ENCODE measurements at regions not wholly inside any gene's neighbourhood (a gene's known extent, or its start where the extent isn't known, plus 50 kb on each side); places are given as distances from the start of the nearest gene placed in this dataset.
A peak's percentile ranks its signal among the peaks of the same experiment; 100 is the strongest.

DNA sequence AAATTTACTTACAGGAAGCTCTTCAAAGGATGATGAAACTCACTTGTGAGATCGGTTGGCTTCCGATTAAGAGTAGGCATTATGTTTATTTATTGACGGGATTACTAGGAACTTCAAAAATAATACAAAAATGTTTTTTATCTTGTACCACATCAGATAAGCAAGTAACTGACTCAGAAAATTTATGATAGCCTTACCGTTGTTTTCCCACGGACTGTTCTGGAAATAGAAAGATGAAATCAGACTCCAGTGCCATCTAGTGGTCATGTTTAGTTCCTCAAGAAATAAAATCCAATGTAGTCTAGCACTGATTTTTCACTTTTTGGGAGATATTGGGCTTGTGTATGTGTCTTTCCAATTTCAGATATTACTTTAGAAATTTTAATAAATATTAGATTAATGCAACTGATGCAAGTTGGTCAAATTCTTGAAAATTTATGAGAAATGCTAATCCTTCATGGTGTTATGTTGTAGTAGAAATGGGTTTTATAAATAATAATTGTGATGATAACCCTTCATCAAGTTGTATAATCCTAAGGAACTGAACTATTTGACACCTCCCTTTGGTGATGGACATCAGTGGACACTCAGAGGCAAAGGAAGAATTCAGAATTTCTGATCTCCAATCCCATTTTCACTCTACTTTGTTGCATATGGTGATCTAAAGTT is 168.8 kb downstream of the TMEM26 start:
- no peak for DNase-seq
- Mint-ChIP-seq H3K27ac (no peak overlapping the region), H3K4me3 (peak overlapping the region; percentile 42), H3K9me3 (ENCODE audit: insufficient read depth) (peaks cover 13% of the 10 kb centered on the region), H3K4me1 (ENCODE audit: low read depth) (peaks cover 49% of the 10 kb centered on the region), H3K27me3 (ENCODE audit: low read depth) (peaks cover 10% of the 10 kb centered on the region), H3K36me3 (ENCODE audit: low read depth) (peaks cover 15% of the 10 kb centered on the region)
- CTCF ChIA-PET: interaction anchor here (0.6 to 1.4 kb wide), 7 partner anchors 11 to 467 kb away, joined by 3 to 12 read pairs (median 3); no protein-coding TSS in a partner anchor
- POLR2A ChIA-PET: interaction anchor here (0.6 kb wide), 1 partner anchor 1735 kb away, joined by 3 read pairs; no protein-coding TSS in a partner anchor
- ATAC-seq: no peak

DNA sequence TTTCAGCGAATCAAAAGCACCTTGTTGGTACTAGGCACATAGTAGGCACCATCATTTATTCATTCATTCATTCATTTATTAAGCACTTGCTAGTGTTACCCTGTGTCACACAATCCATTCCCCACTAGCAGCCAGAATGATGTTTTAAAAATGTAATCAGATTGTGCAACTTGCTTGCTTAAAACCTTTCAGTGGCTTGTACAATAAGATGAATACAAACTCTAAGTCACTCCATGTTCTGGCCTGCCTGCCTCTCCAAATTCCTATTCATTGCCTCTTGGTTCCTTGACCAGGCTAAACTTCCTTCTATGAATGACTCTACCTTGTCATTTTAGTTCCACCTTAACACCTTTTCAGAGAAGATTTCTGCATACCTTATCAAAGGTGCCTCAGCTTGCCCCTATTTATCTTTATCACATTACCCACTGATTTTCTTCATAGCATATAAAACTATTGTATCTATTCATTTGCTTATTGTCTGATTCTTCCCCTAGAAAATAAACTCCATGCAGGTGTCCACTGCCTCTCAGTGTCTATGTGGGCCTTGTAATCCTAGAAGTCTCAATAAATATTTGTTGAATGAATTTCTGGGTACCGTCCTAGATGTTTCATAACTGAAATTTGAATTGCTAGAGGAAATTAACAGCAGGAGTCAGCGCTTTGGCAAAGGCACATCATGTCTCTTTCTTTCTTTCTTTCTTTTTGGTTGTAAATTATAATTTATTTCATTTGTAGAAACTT is 169.5 kb downstream of the TMEM26 start:
- H3K4me3 Mint-ChIP-seq: no peak overlapping the region

DNA sequence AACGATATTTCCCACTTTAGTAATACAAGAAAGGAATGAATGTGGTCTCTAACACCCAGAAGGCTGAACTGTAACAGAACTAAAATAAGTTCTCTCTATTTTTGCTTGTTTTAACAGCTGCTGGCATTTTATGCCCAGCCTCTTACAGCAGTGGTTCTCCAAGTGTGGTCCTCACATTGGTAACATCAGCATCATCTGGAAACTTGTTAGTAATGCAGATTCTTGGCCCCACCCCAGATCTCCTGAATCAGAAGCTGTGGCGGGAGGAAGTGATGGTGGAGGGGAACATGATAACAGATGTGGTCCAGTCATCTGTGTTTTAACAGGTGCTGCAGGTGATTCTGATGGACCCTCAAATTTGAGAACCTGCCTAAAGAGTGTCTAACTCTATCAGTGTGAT is 170.1 kb downstream of the TMEM26 start:
- Mint-ChIP-seq H3K4me3 (no peak overlapping the region), H3K9me3 (ENCODE audit: insufficient read depth) (peaks cover 8% of the 10 kb centered on the region), H3K27me3 (ENCODE audit: low read depth) (peaks cover 12% of the 10 kb centered on the region), H3K27ac (no peak overlapping the region), H3K36me3 (ENCODE audit: low read depth) (peaks cover 12% of the 10 kb centered on the region), H3K4me1 (ENCODE audit: low read depth) (peaks cover 46% of the 10 kb centered on the region)
- CTCF ChIA-PET: interaction anchor here (1.0 to 1.4 kb wide), 3 partner anchors 142 to 463 kb away, joined by 3 to 12 read pairs (median 6); no protein-coding TSS in a partner anchor
- DNase-seq (no peak), ATAC-seq (no peak)
- POLR2A ChIA-PET: no interaction called here

More for the DNA sequence above, 169.5 kb downstream of the TMEM26 start:
- Mint-ChIP-seq H3K9me3 (ENCODE audit: insufficient read depth) (peaks cover 9% of the 10 kb centered on the region), H3K27me3 (ENCODE audit: low read depth) (peaks cover 12% of the 10 kb centered on the region), H3K36me3 (ENCODE audit: low read depth) (peaks cover 14% of the 10 kb centered on the region), H3K27ac (no peak overlapping the region), H3K4me1 (ENCODE audit: low read depth) (peaks cover 49% of the 10 kb centered on the region)
- ATAC-seq: no peak
- CTCF ChIA-PET: interaction anchor here (0.6 to 1.4 kb wide), 7 partner anchors 12 to 467 kb away, joined by 3 to 12 read pairs (median 3); no protein-coding TSS in a partner anchor
- POLR2A ChIA-PET: interaction anchor here (0.6 kb wide), 1 partner anchor 1736 kb away, joined by 3 read pairs; no protein-coding TSS in a partner anchor
- DNase-seq: no peak

DNA sequence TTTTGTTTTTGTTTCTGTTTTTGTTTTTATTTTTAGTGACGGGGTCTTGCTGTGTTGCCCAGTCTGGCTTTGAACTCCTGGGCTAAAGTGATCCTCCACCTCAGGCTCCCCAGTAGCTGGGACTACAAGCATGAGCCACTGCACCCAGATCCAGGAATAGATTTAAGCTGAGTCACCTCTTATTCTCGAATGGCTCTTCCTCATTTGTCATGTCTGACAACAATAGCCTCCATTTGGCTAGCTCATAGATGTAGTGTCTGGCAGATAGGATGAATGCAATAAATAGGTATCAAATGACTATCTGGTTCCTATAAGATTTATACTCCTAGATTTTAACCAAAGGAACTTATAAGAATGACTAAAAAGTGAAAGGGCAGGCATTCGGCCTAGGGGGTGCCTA is 172.9 kb downstream of the TMEM26 start:
- POLR2A ChIA-PET: no interaction called here

DNA sequence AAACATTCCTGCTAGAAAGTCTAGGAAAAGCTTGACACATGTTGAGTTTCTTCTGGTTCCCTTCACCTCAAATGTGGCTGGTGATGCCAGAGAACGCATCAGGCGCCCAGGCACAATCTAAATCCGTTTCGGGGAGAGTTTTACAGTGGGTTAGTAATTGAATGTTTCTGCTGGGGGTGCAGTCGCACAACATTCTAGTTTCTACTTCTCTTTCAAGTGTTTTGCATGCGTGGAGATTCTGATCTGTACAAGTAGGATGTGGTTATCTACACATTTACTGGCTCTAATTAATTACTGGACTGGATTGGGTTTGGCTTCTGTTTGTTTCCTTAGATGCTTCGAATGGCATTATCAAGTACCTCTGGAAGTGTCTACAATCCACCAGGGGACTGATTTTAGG is 173.8 kb downstream of the TMEM26 start:
- peaks cover 22% of the 10 kb centered on the region for H3K27me3 Mint-ChIP-seq (ENCODE audit: low read depth)
- ATAC-seq (no peak), DNase-seq (no peak)
- POLR2A ChIA-PET: interaction anchor here (0.6 kb wide), 1 partner anchor 49 kb away, joined by 3 read pairs; no protein-coding TSS in a partner anchor
- no peak overlapping the region for H3K4me3 Mint-ChIP-seq
- H3K9me3 Mint-ChIP-seq (ENCODE audit: insufficient read depth): no peaks in the 10 kb centered on the region
- no peak overlapping the region for H3K27ac Mint-ChIP-seq
- H3K4me1 Mint-ChIP-seq (ENCODE audit: low read depth): peaks cover 13% of the 10 kb centered on the region
- CTCF ChIA-PET: no interaction called here
- H3K36me3 Mint-ChIP-seq (ENCODE audit: low read depth): no peaks in the 10 kb centered on the region

More for the DNA sequence above, 172.9 kb downstream of the TMEM26 start:
- Mint-ChIP-seq H3K27ac (no peak overlapping the region), H3K27me3 (ENCODE audit: low read depth) (peaks cover 19% of the 10 kb centered on the region), H3K4me3 (no peak overlapping the region), H3K4me1 (ENCODE audit: low read depth) (peaks cover 19% of the 10 kb centered on the region), H3K36me3 (ENCODE audit: low read depth) (no peaks in the 10 kb centered on the region), H3K9me3 (ENCODE audit: insufficient read depth) (no peaks in the 10 kb centered on the region)
- DNase-seq (no peak), ATAC-seq (no peak)
- CTCF ChIA-PET: no interaction called here

DNA sequence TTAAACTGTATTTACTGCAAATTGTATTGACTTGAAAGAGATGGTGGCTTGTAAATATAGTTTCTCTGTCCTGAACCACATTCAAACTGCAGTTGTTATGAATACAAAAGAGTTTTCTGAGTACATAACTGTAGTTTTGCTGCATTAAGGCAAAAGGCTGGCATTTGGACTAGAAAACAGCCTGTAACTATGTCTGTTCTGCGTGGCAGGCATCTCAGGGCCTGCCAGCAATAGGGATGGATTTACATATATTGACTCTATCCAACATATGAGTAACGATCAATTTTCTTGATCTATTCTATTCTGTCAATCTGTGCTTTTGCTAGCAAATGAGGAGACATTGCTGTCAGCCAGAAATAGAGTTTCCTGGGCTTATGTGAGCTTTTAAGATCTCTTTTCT is 174.6 kb downstream of the TMEM26 start:
- no peak for DNase-seq
- peaks cover 6% of the 10 kb centered on the region for H3K4me1 Mint-ChIP-seq (ENCODE audit: low read depth)
- POLR2A ChIA-PET: no interaction called here
- no peaks in the 10 kb centered on the region for H3K36me3 Mint-ChIP-seq (ENCODE audit: low read depth)
- no peak for ATAC-seq
- H3K4me3 Mint-ChIP-seq: no peak overlapping the region
- no peak overlapping the region for H3K27ac Mint-ChIP-seq
- no peaks in the 10 kb centered on the region for H3K9me3 Mint-ChIP-seq (ENCODE audit: insufficient read depth)
- peaks cover 21% of the 10 kb centered on the region for H3K27me3 Mint-ChIP-seq (ENCODE audit: low read depth)
- CTCF ChIA-PET: no interaction called here

DNA sequence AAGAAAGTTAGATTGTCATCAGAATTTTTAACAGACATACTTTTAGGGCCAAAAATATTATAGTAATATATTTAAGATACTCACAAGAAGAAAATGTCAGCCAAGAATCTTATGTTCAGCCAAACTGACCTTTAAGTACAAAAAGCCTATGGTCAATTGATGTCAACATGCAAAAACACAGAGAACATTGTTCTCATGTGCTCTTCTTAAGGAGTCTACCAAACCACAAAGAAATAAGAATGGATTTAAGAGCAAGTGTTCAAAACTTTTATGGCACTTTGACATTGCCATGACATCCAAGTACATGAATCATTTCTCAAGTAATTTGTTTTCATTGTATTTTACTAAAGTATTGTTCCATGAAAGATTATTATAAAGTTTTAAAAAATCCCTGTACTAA is 180.4 kb downstream of the TMEM26 start:
- H3K4me1 Mint-ChIP-seq (ENCODE audit: low read depth): no peaks in the 10 kb centered on the region
- POLR2A ChIA-PET: no interaction called here
- ATAC-seq (no peak), DNase-seq (no peak)
- no peak overlapping the region for H3K4me3 Mint-ChIP-seq
- H3K27me3 Mint-ChIP-seq (ENCODE audit: low read depth): peaks cover 18% of the 10 kb centered on the region
- H3K9me3 Mint-ChIP-seq (ENCODE audit: insufficient read depth): no peaks in the 10 kb centered on the region
- H3K36me3 Mint-ChIP-seq (ENCODE audit: low read depth): no peaks in the 10 kb centered on the region
- CTCF ChIA-PET: no interaction called here
- H3K27ac Mint-ChIP-seq: no peak overlapping the region

DNA sequence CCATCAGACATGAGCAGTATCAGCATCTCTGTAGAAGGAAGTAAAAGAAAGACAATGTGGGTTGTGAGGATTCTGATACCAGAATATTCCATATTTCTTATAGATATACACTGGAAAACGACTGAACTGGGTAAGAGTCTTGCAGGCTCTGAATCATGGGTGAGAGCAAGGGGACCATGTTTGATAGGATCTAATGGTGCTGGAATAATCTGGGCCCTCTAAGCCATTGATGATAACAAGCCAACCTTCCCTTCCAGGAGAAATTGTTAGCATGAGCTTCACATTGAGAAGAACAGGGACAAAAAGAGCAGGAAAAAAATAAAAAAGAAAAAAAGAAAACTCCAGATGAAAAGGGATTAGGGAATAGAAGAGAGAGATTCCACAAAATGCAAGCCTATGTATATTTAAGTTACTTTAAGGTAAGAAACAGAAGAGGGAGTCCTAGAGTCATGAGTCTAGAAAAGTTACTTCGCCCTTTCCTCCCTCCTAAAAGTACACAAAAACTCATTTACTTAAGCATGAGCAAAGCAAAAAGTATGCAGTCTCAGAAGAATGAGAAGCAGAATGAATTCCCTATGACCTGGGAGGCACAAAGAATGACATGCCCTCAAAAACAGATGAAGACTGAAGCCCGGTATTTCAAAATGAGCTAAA is 181.9 kb downstream of the TMEM26 start:
- no peak for DNase-seq
- CTCF ChIA-PET: interaction anchor here (0.8 kb wide), 1 partner anchor 462 kb away, joined by 3 read pairs; no protein-coding TSS in a partner anchor
- Mint-ChIP-seq H3K4me1 (ENCODE audit: low read depth) (no peaks in the 10 kb centered on the region), H3K9me3 (ENCODE audit: insufficient read depth) (no peaks in the 10 kb centered on the region), H3K27me3 (ENCODE audit: low read depth) (peaks cover 18% of the 10 kb centered on the region), H3K4me3 (no peak overlapping the region), H3K27ac (no peak overlapping the region), H3K36me3 (ENCODE audit: low read depth) (no peaks in the 10 kb centered on the region)
- no peak for ATAC-seq
- POLR2A ChIA-PET: no interaction called here

DNA sequence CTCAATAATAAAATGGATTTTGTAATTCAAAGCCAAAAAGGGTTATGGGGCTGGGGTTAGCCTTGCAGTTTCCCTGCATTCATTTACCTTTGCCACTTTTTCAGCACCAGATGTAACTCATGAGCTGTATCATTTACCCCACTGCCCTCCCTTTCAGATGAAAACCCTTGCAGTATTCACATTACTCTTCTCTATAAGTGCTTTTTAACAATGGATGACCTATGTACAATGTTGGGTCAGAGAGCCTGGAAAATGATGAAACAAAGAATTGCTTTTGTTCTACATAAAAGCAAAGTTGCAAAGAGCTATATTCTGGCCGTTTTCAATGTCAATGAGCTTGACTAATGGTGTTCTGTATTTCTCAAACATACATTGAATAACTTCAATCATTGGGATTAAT is 189.7 kb downstream of the TMEM26 start:
- H3K36me3 Mint-ChIP-seq (ENCODE audit: low read depth): no peaks in the 10 kb centered on the region
- POLR2A ChIA-PET: no interaction called here
- DNase-seq: no peak
- H3K27me3 Mint-ChIP-seq (ENCODE audit: low read depth): peaks cover 14% of the 10 kb centered on the region
- ATAC-seq: no peak
- no peaks in the 10 kb centered on the region for H3K9me3 Mint-ChIP-seq (ENCODE audit: insufficient read depth)
- H3K4me1 Mint-ChIP-seq (ENCODE audit: low read depth): no peaks in the 10 kb centered on the region
- CTCF ChIA-PET: interaction anchor here (0.9 kb wide), 1 partner anchor 45 kb away, joined by 3 read pairs; no protein-coding TSS in a partner anchor
- no peak overlapping the region for H3K27ac Mint-ChIP-seq
- H3K4me3 Mint-ChIP-seq: no peak overlapping the region

DNA sequence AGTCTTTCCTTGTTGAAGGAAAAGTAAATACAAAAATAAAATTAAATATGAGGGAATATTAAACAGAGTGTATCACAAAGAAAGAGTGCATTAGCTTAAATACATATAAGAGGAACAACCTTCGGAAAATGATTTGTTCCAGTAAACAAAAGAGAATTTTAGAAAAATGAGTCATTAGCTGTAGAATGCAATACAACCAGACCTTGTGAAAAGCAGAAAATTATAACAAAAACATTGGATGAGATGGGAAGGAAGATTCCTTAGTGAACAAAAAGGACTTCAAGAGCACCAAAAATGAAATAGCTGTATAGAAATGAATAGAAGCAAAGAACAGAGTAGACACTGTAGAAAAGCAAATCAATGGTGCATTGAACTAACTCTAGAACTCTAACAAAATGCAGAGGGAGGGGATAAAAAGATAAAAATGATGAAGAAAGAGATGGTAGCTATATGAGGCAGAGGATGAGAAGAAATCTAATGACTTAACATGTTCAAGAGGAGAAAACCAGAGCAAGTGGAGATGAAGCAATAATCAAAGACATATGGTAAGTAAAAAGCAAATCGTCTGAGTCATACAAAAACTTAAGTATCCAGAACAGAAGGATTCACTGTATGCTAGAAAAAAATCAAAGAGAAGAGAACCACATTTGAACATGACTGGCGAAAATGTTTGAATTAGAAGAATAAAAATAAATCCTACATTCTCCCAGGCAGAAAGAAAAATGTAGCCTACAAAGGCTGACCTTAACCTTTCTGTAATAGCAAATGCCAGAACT is 190.5 kb downstream of the TMEM26 start:
- ATAC-seq (no peak), DNase-seq (no peak)
- Mint-ChIP-seq H3K36me3 (ENCODE audit: low read depth) (no peaks in the 10 kb centered on the region), H3K9me3 (ENCODE audit: insufficient read depth) (no peaks in the 10 kb centered on the region), H3K4me3 (no peak overlapping the region), H3K4me1 (ENCODE audit: low read depth) (no peaks in the 10 kb centered on the region), H3K27ac (no peak overlapping the region), H3K27me3 (ENCODE audit: low read depth) (peaks cover 13% of the 10 kb centered on the region)
- POLR2A ChIA-PET: no interaction called here
- CTCF ChIA-PET: interaction anchor here (0.8 kb wide), 1 partner anchor 122 kb away, joined by 3 read pairs; no protein-coding TSS in a partner anchor

DNA sequence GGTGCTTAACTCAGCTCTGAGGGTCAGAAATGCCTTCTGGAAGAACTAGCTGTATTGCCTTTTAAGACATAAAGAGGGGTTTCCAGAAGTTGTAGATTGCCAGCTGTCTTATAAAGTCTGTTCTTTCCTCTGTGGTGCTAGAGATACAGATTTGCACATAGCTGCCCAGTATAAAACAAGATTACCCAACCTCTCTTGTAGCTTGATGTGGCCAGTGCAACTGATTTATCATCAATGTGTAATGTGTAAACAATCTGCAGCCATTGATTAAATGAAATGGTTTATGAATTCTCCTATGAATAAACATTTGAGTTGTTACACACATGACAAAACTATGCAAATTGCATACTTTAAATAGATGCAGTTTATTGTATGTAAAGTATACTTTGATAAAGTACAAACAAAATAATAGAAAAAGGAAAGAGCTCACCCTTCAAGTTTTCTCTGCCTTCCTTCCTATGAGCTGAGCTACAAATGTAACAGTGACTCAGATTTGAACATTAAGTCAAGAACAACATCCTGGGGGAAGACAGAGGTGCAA is 195.2 kb downstream of the TMEM26 start:
- CTCF ChIA-PET: interaction anchor here (1.0 kb wide), 1 partner anchor 26 kb away, joined by 3 read pairs; no protein-coding TSS in a partner anchor
- no peak for DNase-seq
- H3K4me3 Mint-ChIP-seq: no peak overlapping the region

More for the DNA sequence above, 195.2 kb downstream of the TMEM26 start:
- ATAC-seq: no peak
- POLR2A ChIA-PET: no interaction called here
- H3K27me3 Mint-ChIP-seq (ENCODE audit: low read depth): peaks cover 11% of the 10 kb centered on the region
- H3K36me3 Mint-ChIP-seq (ENCODE audit: low read depth): no peaks in the 10 kb centered on the region
- no peak overlapping the region for H3K27ac Mint-ChIP-seq
- no peaks in the 10 kb centered on the region for H3K4me1 Mint-ChIP-seq (ENCODE audit: low read depth)
- no peaks in the 10 kb centered on the region for H3K9me3 Mint-ChIP-seq (ENCODE audit: insufficient read depth)
